ENCODE measurements at regions not wholly inside any gene's neighbourhood (a gene's known extent, or its start where the extent isn't known, plus 50 kb on each side); places are given as distances from the start of the nearest gene placed in this dataset.
"Not testable (repeated sequence)": the region's sequence is repeated elsewhere in the genome, so short reads cannot be mapped to it uniquely, and the experiment has no call there.

DNA sequence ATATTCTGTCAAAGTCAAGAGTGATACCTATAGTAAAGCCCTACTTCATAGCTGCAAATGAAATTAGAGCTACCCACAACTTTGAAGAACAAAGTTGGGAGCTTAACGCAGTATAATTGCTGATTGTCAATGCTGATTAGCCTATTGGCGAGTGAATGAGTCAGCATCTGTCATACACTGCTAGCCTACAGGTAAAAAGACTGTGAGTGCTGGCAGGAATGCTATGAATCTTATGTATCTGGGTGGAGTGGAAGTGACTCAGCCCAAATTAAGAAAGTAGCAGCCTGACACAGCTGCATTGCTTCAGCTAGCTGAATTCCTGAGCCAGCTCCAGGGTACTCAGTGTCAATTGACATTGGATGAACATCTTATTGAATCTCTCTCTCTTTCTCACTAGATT, 179.4 kb upstream of the DCC start:
- TF ChIP-seq, protein P1, sequence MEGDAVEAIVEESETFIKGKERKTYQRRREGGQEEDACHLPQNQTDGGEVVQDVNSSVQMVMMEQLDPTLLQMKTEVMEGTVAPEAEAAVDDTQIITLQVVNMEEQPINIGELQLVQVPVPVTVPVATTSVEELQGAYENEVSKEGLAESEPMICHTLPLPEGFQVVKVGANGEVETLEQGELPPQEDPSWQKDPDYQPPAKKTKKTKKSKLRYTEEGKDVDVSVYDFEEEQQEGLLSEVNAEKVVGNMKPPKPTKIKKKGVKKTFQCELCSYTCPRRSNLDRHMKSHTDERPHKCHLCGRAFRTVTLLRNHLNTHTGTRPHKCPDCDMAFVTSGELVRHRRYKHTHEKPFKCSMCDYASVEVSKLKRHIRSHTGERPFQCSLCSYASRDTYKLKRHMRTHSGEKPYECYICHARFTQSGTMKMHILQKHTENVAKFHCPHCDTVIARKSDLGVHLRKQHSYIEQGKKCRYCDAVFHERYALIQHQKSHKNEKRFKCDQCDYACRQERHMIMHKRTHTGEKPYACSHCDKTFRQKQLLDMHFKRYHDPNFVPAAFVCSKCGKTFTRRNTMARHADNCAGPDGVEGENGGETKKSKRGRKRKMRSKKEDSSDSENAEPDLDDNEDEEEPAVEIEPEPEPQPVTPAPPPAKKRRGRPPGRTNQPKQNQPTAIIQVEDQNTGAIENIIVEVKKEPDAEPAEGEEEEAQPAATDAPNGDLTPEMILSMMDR (IDR thresholded peaks at IDR 0.05) = no peak
- TF ChIP-seq POLR2A (IDR thresholded peaks at IDR 0.05) = no peak
- Histone ChIP-seq H3K9me3 (no peaks in the 10 kb centered on the region), H3K27me3 (no peaks in the 10 kb centered on the region), H3K4me1 (no peaks in the 10 kb centered on the region), H3K27ac (no peak overlapping the region), H3K4me3 (no peak overlapping the region), H3K36me3 (replicated peaks in 1 of 2; ENCODE audit: insufficient read depth in 1 of 2, low read depth in 2 of 2) (no peaks in the 10 kb centered on the region)
- WGBS, 2 donors = 45 to 48% methylated on average over 2 of the region's 2 CpGs
- intact Hi-C loops (cut with DNase I) = no loop called here
- DNase-seq = no peak
- no peak for ATAC-seq

DNA sequence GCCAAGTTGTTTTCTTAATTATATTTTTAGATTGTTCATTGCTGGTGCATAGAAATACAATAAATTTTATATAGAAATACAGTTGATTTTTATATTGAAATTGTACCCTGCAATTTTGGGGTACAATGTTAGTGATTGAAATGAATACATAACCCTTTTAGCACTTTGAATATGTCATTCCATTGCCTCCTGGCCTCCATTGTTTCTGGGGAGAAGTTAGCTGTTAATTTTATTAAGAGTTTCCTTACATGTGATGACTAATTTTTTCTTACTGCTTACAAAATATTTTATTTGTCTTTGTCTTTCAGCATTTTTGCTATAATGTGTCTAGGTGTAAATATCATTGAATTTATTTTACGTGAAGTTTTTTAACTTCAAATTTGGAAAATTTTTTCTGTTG, 176.5 kb upstream of the DCC start:
- Histone ChIP-seq H3K36me3 (replicated peaks in 1 of 2; ENCODE audit: insufficient read depth in 1 of 2, low read depth in 2 of 2) (no peaks in the 10 kb centered on the region), H3K4me1 (no peaks in the 10 kb centered on the region), H3K4me3 (no peak overlapping the region), H3K27me3 (no peaks in the 10 kb centered on the region), H3K9me3 (no peaks in the 10 kb centered on the region), H3K27ac (no peak overlapping the region)
- no peak for TF ChIP-seq POLR2A (IDR thresholded peaks at IDR 0.05)
- TF ChIP-seq, protein P1 (IDR thresholded peaks at IDR 0.05) = no peak
- DNase-seq = no peak
- 85 to 88% methylated on average over 1 of the region's 1 CpG for WGBS, 2 donors
- no peak for ATAC-seq
- intact Hi-C loops (cut with DNase I) = no loop called here

GRCh38 chr18:52168131-52168530, 171.9 kb upstream of the DCC start:
- WGBS, 2 donors = 52 to 70% methylated on average over 3 of the region's 3 CpGs
- H3K9me3 ChIP-seq; H3K4me1 ChIP-seq; ATAC-seq; H3K36me3 ChIP-seq (replicated peaks in 1 of 2; ENCODE audit: insufficient read depth in 1 of 2, low read depth in 2 of 2); intact Hi-C loops (cut with DNase I); H3K4me3 ChIP-seq; H3K27me3 ChIP-seq; DNase-seq; H3K27ac ChIP-seq: not testable (repeated sequence)

- Histone ChIP-seq H3K36me3 (replicated peaks in 1 of 2; ENCODE audit: insufficient read depth in 1 of 2, low read depth in 2 of 2) (no peaks in the 10 kb centered on the region), H3K4me1 (no peaks in the 10 kb centered on the region), H3K27ac (no peak overlapping the region), H3K4me3 (no peak overlapping the region), H3K9me3 (no peaks in the 10 kb centered on the region), H3K27me3 (no peaks in the 10 kb centered on the region)
- TF ChIP-seq POLR2A (IDR thresholded peaks at IDR 0.05) = no peak
- TF ChIP-seq, protein P1 (IDR thresholded peaks at IDR 0.05) = no peak
- intact Hi-C loops (cut with DNase I) = no loop called here
- WGBS, 2 donors = 82 to 83% methylated on average over 1 of the region's 1 CpG
- DNase-seq (no peak), ATAC-seq (no peak)
Measured at GRCh38 chr18:52174220-52174619, 165.8 kb upstream of the DCC start.

GRCh38 chr18:52175406-52175805, 164.6 kb upstream of the DCC start:
- TF ChIP-seq, protein P1 (IDR thresholded peaks at IDR 0.05) = no peak
- TF ChIP-seq POLR2A (IDR thresholded peaks at IDR 0.05) = no peak
- Histone ChIP-seq H3K27me3 (no peaks in the 10 kb centered on the region), H3K4me1 (no peaks in the 10 kb centered on the region), H3K4me3 (no peak overlapping the region), H3K9me3 (no peaks in the 10 kb centered on the region), H3K36me3 (replicated peaks in 1 of 2; ENCODE audit: insufficient read depth in 1 of 2, low read depth in 2 of 2) (no peaks in the 10 kb centered on the region), H3K27ac (no peak overlapping the region)
- intact Hi-C loops (cut with DNase I) = no loop called here
- ATAC-seq (no peak), DNase-seq (no peak)
- WGBS, 2 donors = 45 to 50% methylated on average over 1 of the region's 1 CpG

All from body of pancreas (tissue), 4 donors.